Adrenal gland (tissue), 9 donors: ENCODE measurements at regions not wholly inside any gene's neighbourhood (a gene's known extent, or its start where the extent isn't known, plus 50 kb on each side); places are given as distances from the start of the nearest gene placed in this dataset.

Source experiments
- DNase-seq, 7 donors: peaks; one replicate each; pipeline ENCODE4 v3.0.0-alpha.2; 2019 to 2020
- H3K27ac ChIP-seq, 5 donors: fragments of 200-600 bp; sonication (generic) in 4 of 5; 1 replicate in 3 of 5; 2 replicates in 2 of 5; pipeline versions ENCODE4 v1.5.1 to v1.8.0; 2016 to 2020; ENCODE audit warnings: mild to moderate bottlenecking in 1 of 5
- H3K27me3 ChIP-seq: fragments of 200-600 bp; 2 replicates; pipeline ENCODE4 v1.8.0; 2021
- H3K36me3 ChIP-seq, 2 donors: fragments of 200-600 bp; replicated peaks in 1 of 2; 1 replicate in 1 of 2; 2 replicates in 1 of 2; pipeline versions ENCODE4 v1.5.1 to v1.8.0; 2018 to 2022
- H3K4me1 ChIP-seq, 2 donors: fragments of 200-600 bp; replicated peaks in 1 of 2; 1 replicate in 1 of 2; 2 replicates in 1 of 2; pipeline versions ENCODE4 v1.5.1 to v1.8.0; 2018 to 2021
- H3K4me3 ChIP-seq, 4 donors: fragments of 200-600 bp; sonication (generic) in 3 of 4; one replicate each; pipeline ENCODE4 v1.5.1; 2016 to 2018
- H3K9me3 ChIP-seq, 3 donors: fragments of 200-600 bp; sonication (generic) in 1 of 3; replicated peaks in 1 of 3; 1 replicate in 2 of 3; 2 replicates in 1 of 3; pipeline versions ENCODE4 v1.5.1 to v1.8.0; 2016 to 2021
- CTCF ChIP-seq, 6 experiments: fragments of 450-650 bp in 4 of 6; fragments of 200-600 bp in 2 of 6; sonication (generic) in 1 of 6; IDR thresholded peaks; 1 replicate in 5 of 6; 2 replicates in 1 of 6; pipeline versions ENCODE4 v1.5.1 to v1.8.0; 2016 to 2021; ENCODE audit warnings: antibody characterized with exemption in 6 of 6, mild to moderate bottlenecking in 2 of 6, moderate library complexity in 1 of 6
- POLR2A ChIP-seq, 2 donors: fragments of 450-650 bp; IDR thresholded peaks; one replicate each; pipeline ENCODE4 v1.6.1; 2017; ENCODE audit warnings: antibody characterized with exemption in 2 of 2, mild to moderate bottlenecking in 2 of 2, moderate library complexity in 1 of 2
- WGBS, 4 donors: extraction: QIAGEN DNeasy Blood & Tissue Kit in 2 of 4; methylation state at CpG; one replicate each; pipeline versions ENCODE4 v1.1.5 to v1.1.7; 2013 to 2017; 5-methylcytosine and 5-hydroxymethylcytosine counted together
- intact Hi-C, 2 donors: fragments of 100-400 bp; cut with DNase I; formaldehyde crosslinking; loops; one replicate each; pipeline versions ENCODE4 v1.14.1 to v1.15.0; 2022 to 2023
- donor health status: healthy with polysubstance abuse.
- donor health status: Bipolar disorder and iron deficiency.
- donor health status: DM: yes; HTN: yes; CAD: no.
- donor health status: DM: no; HTN: no; CAD: no.
- donor health status: DM: no; HTN: no; CAD: no.

GRCh38 chr1:182003953-182004586 lies 57.4 kb downstream of the ZNF648 start:
- WGBS, 4 donors = 72 to 81% (median 78%) methylated on average over 8 to 12 of the region's 12 CpGs
- no peak for DNase-seq
- Histone ChIP-seq H3K27me3 (no peaks in the 10 kb centered on the region), H3K9me3 (no peaks in the 10 kb centered on the region), H3K4me1 (no peaks in the 10 kb centered on the region), H3K27ac (no peak overlapping the region), H3K4me3 (no peak overlapping the region), H3K36me3 (no peaks in the 10 kb centered on the region)
- intact Hi-C loops = no loop called here
- TF ChIP-seq CTCF (IDR thresholded peaks at IDR 0.05) = no peak
- no peak for TF ChIP-seq POLR2A (IDR thresholded peaks at IDR 0.05)

GRCh38 chr1:182003025-182003725 lies 58.3 kb downstream of the ZNF648 start:
- Histone ChIP-seq H3K27ac (no peak overlapping the region), H3K4me3 (no peak overlapping the region)

GRCh38 chr1:182002570-182002969 lies 58.9 kb downstream of the ZNF648 start:
- Histone ChIP-seq H3K27me3 (no peaks in the 10 kb centered on the region), H3K4me1 (no peaks in the 10 kb centered on the region), H3K4me3 (no peak overlapping the region), H3K9me3 (no peaks in the 10 kb centered on the region), H3K36me3 (no peaks in the 10 kb centered on the region), H3K27ac (no peak overlapping the region)
- WGBS, 4 donors = 58 to 70% (median 63%) methylated on average over 10 of the region's 10 CpGs
- TF ChIP-seq POLR2A (IDR thresholded peaks at IDR 0.05) (no peak), CTCF (IDR thresholded peaks at IDR 0.05) (no peak)
- intact Hi-C loops = no loop called here
- no peak for DNase-seq

More at GRCh38 chr1:182003025-182003725, 58.3 kb downstream of the ZNF648 start:
- no peaks in the 10 kb centered on the region for H3K4me1 ChIP-seq
- WGBS, 4 donors = 67 to 80% (median 71%) methylated on average over 10 of the region's 10 CpGs
- TF ChIP-seq POLR2A (IDR thresholded peaks at IDR 0.05) (no peak), CTCF (IDR thresholded peaks at IDR 0.05) (no peak)
- DNase-seq = no peak
- H3K36me3 ChIP-seq = no peaks in the 10 kb centered on the region
- H3K9me3 ChIP-seq = no peaks in the 10 kb centered on the region
- intact Hi-C loops = no loop called here
- no peaks in the 10 kb centered on the region for H3K27me3 ChIP-seq

- no peak for TF ChIP-seq CTCF (IDR thresholded peaks at IDR 0.05)
- no peak for TF ChIP-seq POLR2A (IDR thresholded peaks at IDR 0.05)
- Histone ChIP-seq H3K9me3 (no peaks in the 10 kb centered on the region), H3K36me3 (no peaks in the 10 kb centered on the region), H3K4me1 (no peaks in the 10 kb centered on the region), H3K27ac (no peak overlapping the region), H3K4me3 (no peak overlapping the region), H3K27me3 (no peaks in the 10 kb centered on the region)
- WGBS, 4 donors = 71 to 85% (median 82%) methylated on average over 4 of the region's 4 CpGs
- intact Hi-C loops = no loop called here
- no peak for DNase-seq
Observed at GRCh38 chr1:181998858-181999257, 62.7 kb downstream of the ZNF648 start.
